Endothelial cell of umbilical vein (primary cell): ENCODE measurements at regions not wholly inside any gene's neighbourhood (a gene's known extent, or its start where the extent isn't known, plus 50 kb on each side); places are given as distances from the start of the nearest gene placed in this dataset.

ENCODE experiments used
- BruUV-seq: library from RNA; stranded (reverse); fragments of 400-500 nt; replicated peaks from 2 replicates; lab custom pipeline; 2021; lab: Mats Ljungman, UMichigan
- CTCF ChIA-PET: fragments of 300-600, 350-600 bp; sonication (Branson Sonifier 250); formaldehyde crosslinking; loops from one replicate; lab custom pipeline; 2021; ENCODE audit warnings: antibody characterized with exemption, inconsistent platforms; lab: Charles Lee
- POLR2A ChIA-PET: fragments of 300-600, 350-600 bp; sonication (Branson Sonifier 250); formaldehyde crosslinking; loops from one replicate; lab custom pipeline; 2021; ENCODE audit warnings: antibody characterized with exemption, inconsistent platforms; lab: Charles Lee
- DNase-seq: peaks from one replicate; pipeline ENCODE4 v3.0.0-alpha.2; 2011; ENCODE audit warnings: low read depth, low spot score
- FAIRE-seq: peaks from 2 replicates; lab custom pipeline; 2011; peaks lifted over from hg19 to GRCh38; lab: Jason Lieb, UNC
- H2AFZ ChIP-seq: 2 replicates; pipeline ENCODE4 v1.6.0; 2012; ENCODE audit warnings: low read depth, low read length, control low read depth, inconsistent platforms
- H3K27ac ChIP-seq: 2 replicates; pipeline ENCODE4 v1.5.1; 2011; ENCODE audit warnings: low read depth, mild to moderate bottlenecking, control low read depth, low read length, moderate library complexity; ENCODE audit not compliant: insufficient read depth
- H3K27me3 ChIP-seq, 2 experiments: 2 replicates each; pipeline versions ENCODE4 v1.6.0 to v1.6.1; 2011; ENCODE audit warnings: low read length in 2 of 2, mixed read lengths in 1 of 2; ENCODE audit not compliant: control insufficient read depth in 2 of 2, insufficient read depth in 2 of 2
- H3K36me3 ChIP-seq, 2 experiments: 2 replicates in 1 of 2; 3 replicates in 1 of 2; pipeline ENCODE4 v1.5.1; 2011; ENCODE audit warnings: low read length in 2 of 2, mild to moderate bottlenecking in 1 of 2, moderate library complexity in 1 of 2; ENCODE audit not compliant: control insufficient read depth in 2 of 2, insufficient read depth in 2 of 2; ENCODE audit errors: extremely low read depth in 1 of 2
- H3K4me1 ChIP-seq: 3 replicates; pipeline ENCODE4 v1.5.1; 2011; ENCODE audit warnings: mild to moderate bottlenecking, low read length; ENCODE audit not compliant: control insufficient read depth, insufficient read depth; ENCODE audit errors: extremely low read depth
- H3K4me2 ChIP-seq: 2 replicates; pipeline ENCODE4 v1.6.1; 2011; ENCODE audit warnings: low read length, control low read depth, mixed read lengths; ENCODE audit not compliant: insufficient read depth
- H3K4me3 ChIP-seq, 3 experiments: fragments of 200-600 bp in 1 of 3; sonication (generic), shearing (Covaris generic) in 1 of 3; replicated peaks in 1 of 3; 2 replicates each; pipeline ENCODE4 v1.5.1; 2011 to 2016; ENCODE audit warnings: control low read depth in 3 of 3, low read length in 3 of 3, mild to moderate bottlenecking in 2 of 3, inconsistent platforms in 1 of 3, low read depth in 1 of 3, moderate library complexity in 1 of 3; ENCODE audit not compliant: insufficient read depth in 1 of 3
- H3K79me2 ChIP-seq: 2 replicates; pipeline ENCODE4 v1.6.0; 2012; ENCODE audit warnings: low read length, inconsistent platforms; ENCODE audit not compliant: control insufficient read depth, insufficient read depth
- H3K9ac ChIP-seq: replicated peaks from 2 replicates; pipeline ENCODE3; 2011; ENCODE audit warnings: low read length, control low read depth; ENCODE audit not compliant: insufficient read depth; ENCODE audit errors: extremely low read depth
- H3K9me1 ChIP-seq: replicated peaks from 3 replicates; pipeline ENCODE4 v1.6.0; 2011; ENCODE audit warnings: mild to moderate bottlenecking, low read length; ENCODE audit not compliant: control insufficient read depth, insufficient read depth; ENCODE audit errors: extremely low read depth
- H3K9me3 ChIP-seq: replicated peaks from 2 replicates; pipeline ENCODE4 v1.5.1; 2012; ENCODE audit warnings: low read length, inconsistent platforms; ENCODE audit not compliant: control insufficient read depth, insufficient read depth
- H4K20me1 ChIP-seq: replicated peaks from 2 replicates; pipeline ENCODE3; 2011; ENCODE audit warnings: mild to moderate bottlenecking, low read length; ENCODE audit not compliant: control insufficient read depth, insufficient read depth; ENCODE audit errors: extremely low read depth
- CTCF ChIP-seq, 2 donors: IDR thresholded peaks; 1 replicate in 1 of 2; 2 replicates in 1 of 2; pipeline ENCODE4 v1.5.1; 2011; ENCODE audit warnings: low read length in 2 of 2, mild to moderate bottlenecking in 2 of 2, moderate library complexity in 2 of 2, control low read depth in 1 of 2, inconsistent platforms in 1 of 2, low read depth in 1 of 2; ENCODE audit not compliant: insufficient read depth in 1 of 2; ENCODE audit errors: extremely low read depth in 1 of 2
- EZH2 ChIP-seq: IDR thresholded peaks from 2 replicates; pipeline ENCODE4 v1.6.1; 2012; ENCODE audit warnings: borderline replicate concordance, low read depth, mild to moderate bottlenecking, moderate library complexity, low read length, inconsistent platforms; ENCODE audit not compliant: severe bottlenecking
- FOS ChIP-seq: IDR thresholded peaks from 2 replicates; pipeline ENCODE4 v1.6.1; 2011; ENCODE audit warnings: mild to moderate bottlenecking, low read length, moderate library complexity, borderline replicate concordance; ENCODE audit not compliant: insufficient read depth
- GATA2 ChIP-seq: IDR thresholded peaks from 2 replicates; pipeline ENCODE4 v1.7.0; 2011; ENCODE audit warnings: low read depth, mild to moderate bottlenecking, moderate library complexity, mixed read lengths, low read length; ENCODE audit not compliant: insufficient read length, insufficient read depth
- JUN ChIP-seq: IDR thresholded peaks from 2 replicates; pipeline ENCODE4 v1.6.1; 2011; ENCODE audit warnings: borderline replicate concordance, low read depth; ENCODE audit not compliant: insufficient read length, insufficient read depth
- MAX ChIP-seq: IDR thresholded peaks from 2 replicates; pipeline ENCODE4 v1.6.1; 2011; ENCODE audit not compliant: insufficient read depth, insufficient read length
- MYC ChIP-seq: IDR thresholded peaks from one replicate; pipeline ENCODE4 v1.6.1; 2011; ENCODE audit warnings: mild to moderate bottlenecking, low read depth, low read length
- POLR2A ChIP-seq: IDR thresholded peaks from 2 replicates; pipeline ENCODE4 v1.6.1; 2012; ENCODE audit warnings: low read depth, mild to moderate bottlenecking, control low read depth, low read length
- POLR2AphosphoS5 ChIP-seq: IDR thresholded peaks from 2 replicates; pipeline ENCODE4 v1.6.1; 2012; ENCODE audit warnings: low read depth, mild to moderate bottlenecking, control low read depth, low read length, moderate library complexity; ENCODE audit not compliant: insufficient read depth
- dilution Hi-C: fragments of 300-500 bp; cut with MboI; formaldehyde crosslinking; loops from one replicate; pipeline ENCODE4 v1.15.0; 2019; ENCODE audit warnings: low sequenced_read_pairs; ENCODE audit not compliant: extremely low pct_ligation_motif_present
- intact Hi-C: fragments of 100-400 bp; cut with micrococcal nuclease; formaldehyde crosslinking; loops from one replicate; pipeline ENCODE4 v1.10.0; 2022

- H3K4me1 ChIP-seq, result no peaks in the 10 kb centered on the region
- no peak overlapping the region for H3K4me3 ChIP-seq
- H3K36me3 ChIP-seq, result no peaks in the 10 kb centered on the region
- dilution Hi-C loops, result no loop called here
- H3K4me2 ChIP-seq, result no peak overlapping the region
- POLR2A ChIA-PET, result no interaction called here
- intact Hi-C loops, result no loop called here
- DNase-seq, result no peak
- BruUV-seq, result no TSS peak
- no peak for TF ChIP-seq GATA2
- TF ChIP-seq MYC, result no peak
- TF ChIP-seq CTCF (IDR thresholded peaks at IDR 0.05; ENCODE audit: extremely low read depth in 1 of 2, insufficient read depth in 1 of 2, low read depth in 1 of 2, low read length in 2 of 2), result no peak
- TF ChIP-seq JUN, result no peak
- TF ChIP-seq FOS, result no peak
- TF ChIP-seq POLR2AphosphoS5, result no peak
- TF ChIP-seq EZH2, result no peak
- no peak for TF ChIP-seq MAX
- TF ChIP-seq POLR2A, result no peak
- no peak overlapping the region for H3K9ac ChIP-seq
- no peak for FAIRE-seq
- H3K79me2 ChIP-seq, result no peaks in the 10 kb centered on the region
- H4K20me1 ChIP-seq, result no peaks in the 10 kb centered on the region
- no peak overlapping the region for H3K27ac ChIP-seq
- H3K9me3 ChIP-seq, result no peaks in the 10 kb centered on the region
- H2AFZ ChIP-seq, result no peak overlapping the region
- no peaks in the 10 kb centered on the region for H3K27me3 ChIP-seq
- no peaks in the 10 kb centered on the region for H3K9me1 ChIP-seq
- CTCF ChIA-PET, result no interaction called here
These were observed 951.2 kb upstream of the MIR17HG start for GRCh38 chr13:90396266-90396665.
